H1 (cell line): ENCODE measurements at regions not wholly inside any gene's neighbourhood (a gene's known extent, or its start where the extent isn't known, plus 50 kb on each side); places are given as distances from the start of the nearest gene placed in this dataset.

Experiments used
- CTCF ChIA-PET: fragments of 300-600 bp; sonication (Branson Sonifier 250); formaldehyde crosslinking; loops from one replicate; lab custom pipeline; 2021; ENCODE audit not compliant: partially characterized antibody; lab: Charles Lee
- POLR2A ChIA-PET: fragments of 300-600 bp; sonication (Branson Sonifier 250); formaldehyde crosslinking; loops from one replicate; lab custom pipeline; 2021; ENCODE audit warnings: inconsistent platforms; ENCODE audit not compliant: partially characterized antibody; lab: Charles Lee
- DNase-seq, 2 experiments: peaks; one replicate each; pipeline versions ENCODE4 v3.0.0 to v3.0.0-alpha.2; 2010 to 2022; ENCODE audit warnings: low spot score in 2 of 2, low read depth in 1 of 2, mixed read lengths in 1 of 2
- FAIRE-seq: peaks from 2 replicates; lab custom pipeline; 2011; peaks lifted over from hg19 to GRCh38; lab: Jason Lieb, UNC
- H2AFZ ChIP-seq: 2 replicates; pipeline ENCODE4 v1.8.1; 2012; ENCODE audit warnings: low read length, inconsistent platforms
- H2AK5ac ChIP-seq: 2 replicates; pipeline ENCODE4 v1.6.1; 2013; ENCODE audit warnings: low read depth, low read length
- H2BK120ac ChIP-seq: replicated peaks from 2 replicates; pipeline ENCODE3; 2013; ENCODE audit warnings: low read depth, low read length, inconsistent platforms
- H2BK12ac ChIP-seq: 2 replicates; pipeline ENCODE4 v1.6.1; 2013; ENCODE audit warnings: low read depth, low read length
- H2BK15ac ChIP-seq: 2 replicates; pipeline ENCODE4 v1.6.1; 2013; ENCODE audit warnings: low read length
- H2BK20ac ChIP-seq: 2 replicates; pipeline ENCODE4 v1.6.1; 2013; ENCODE audit warnings: low read length
- H2BK5ac ChIP-seq: 2 replicates; pipeline ENCODE4 v1.6.1; 2013; ENCODE audit warnings: low read depth, low read length
- H3K14ac ChIP-seq: 2 replicates; pipeline ENCODE4 v1.6.1; 2013; ENCODE audit warnings: inconsistent platforms; ENCODE audit not compliant: insufficient read length
- H3K18ac ChIP-seq: 2 replicates; pipeline ENCODE4 v1.6.1; 2013; ENCODE audit warnings: low read length; ENCODE audit errors: extremely low read depth
- H3K23ac ChIP-seq: 2 replicates; pipeline ENCODE4 v1.6.1; 2013; ENCODE audit warnings: inconsistent platforms; ENCODE audit not compliant: insufficient read length
- H3K23me2 ChIP-seq: 2 replicates; pipeline ENCODE4 v1.6.1; 2013; ENCODE audit warnings: low read depth, low read length
- H3K27ac ChIP-seq: 2 replicates; pipeline ENCODE4 v1.6.1; 2011; ENCODE audit warnings: low read depth, low read length, inconsistent platforms
- H3K27me3 ChIP-seq, 4 experiments: replicated peaks in 1 of 4; 1 replicate in 1 of 4; 2 replicates in 3 of 4; pipeline versions ENCODE4 v1.6.1 to v1.8.1; 2011 to 2013; ENCODE audit warnings: low read length in 3 of 4, mild to moderate bottlenecking in 3 of 4, inconsistent platforms in 2 of 4, mixed read lengths in 2 of 4, moderate library complexity in 1 of 4; ENCODE audit not compliant: control insufficient read depth in 3 of 4, insufficient read depth in 3 of 4; ENCODE audit errors: extremely low read depth in 1 of 4
- H3K36me3 ChIP-seq, 4 experiments: 2 replicates each; pipeline versions ENCODE4 v1.6.1 to v1.8.1; 2011 to 2013; ENCODE audit warnings: mild to moderate bottlenecking in 4 of 4, low read length in 3 of 4, moderate library complexity in 2 of 4, control low read depth in 1 of 4, inconsistent platforms in 1 of 4; ENCODE audit not compliant: insufficient read depth in 4 of 4, control insufficient read depth in 2 of 4
- H3K4ac ChIP-seq: replicated peaks from 2 replicates; pipeline ENCODE3; 2013; ENCODE audit warnings: low read length, low read depth, mixed read lengths, inconsistent platforms; ENCODE audit not compliant: insufficient read length
- H3K4me1 ChIP-seq, 4 experiments: replicated peaks in 1 of 4; 1 replicate in 1 of 4; 2 replicates in 3 of 4; pipeline versions ENCODE4 v1.6.1 to v1.8.1; 2011 to 2013; ENCODE audit warnings: low read length in 3 of 4, inconsistent platforms in 2 of 4, mixed read lengths in 1 of 4; ENCODE audit not compliant: insufficient read depth in 4 of 4, control insufficient read depth in 3 of 4
- H3K4me2 ChIP-seq, 2 experiments: 2 replicates each; pipeline versions ENCODE4 v1.6.1 to v1.8.1; 2011 to 2013; ENCODE audit warnings: low read depth in 2 of 2, low read length in 2 of 2, control low read depth in 1 of 2, inconsistent platforms in 1 of 2, mild to moderate bottlenecking in 1 of 2; ENCODE audit not compliant: insufficient read depth in 1 of 2
- H3K4me3 ChIP-seq, 4 experiments: fragments of 200-600, 300-600 bp in 1 of 4; sonication (generic), shearing (Covaris generic), sonication (Bioruptor Twin) in 1 of 4; 2 replicates each; pipeline versions ENCODE4 v1.5.1 to v1.8.1; 2011 to 2016; ENCODE audit warnings: low read length in 4 of 4, low read depth in 3 of 4, control low read depth in 2 of 4, inconsistent platforms in 2 of 4, mild to moderate bottlenecking in 2 of 4, mixed read lengths in 1 of 4, moderate library complexity in 1 of 4; ENCODE audit not compliant: insufficient read depth in 2 of 4; ENCODE audit errors: extremely low read depth in 1 of 4
- H3K56ac ChIP-seq: replicated peaks from 2 replicates; pipeline ENCODE3; 2013; ENCODE audit warnings: low read depth, mild to moderate bottlenecking, mixed read lengths, low read length, inconsistent platforms; ENCODE audit not compliant: insufficient read length
- H3K79me1 ChIP-seq: 2 replicates; pipeline ENCODE4 v1.6.1; 2013; ENCODE audit warnings: low read depth, low read length, control low read depth
- H3K79me2 ChIP-seq, 2 experiments: 2 replicates each; pipeline versions ENCODE4 v1.6.1 to v1.8.1; 2012 to 2013; ENCODE audit warnings: low read length in 2 of 2, mild to moderate bottlenecking in 2 of 2, inconsistent platforms in 1 of 2; ENCODE audit not compliant: insufficient read depth in 2 of 2, control insufficient read depth in 1 of 2
- H3K9ac ChIP-seq, 4 experiments: replicated peaks in 1 of 4; 1 replicate in 1 of 4; 2 replicates in 3 of 4; pipeline versions ENCODE4 v1.6.1 to v1.8.1; 2011 to 2013; ENCODE audit warnings: low read depth in 3 of 4, low read length in 3 of 4, control low read depth in 2 of 4, mild to moderate bottlenecking in 2 of 4, moderate library complexity in 2 of 4, inconsistent platforms in 1 of 4; ENCODE audit errors: extremely low read depth in 1 of 4
- H3K9me3 ChIP-seq, 2 experiments: 2 replicates each; pipeline versions ENCODE4 v1.6.1 to v1.8.1; 2012 to 2013; ENCODE audit warnings: mild to moderate bottlenecking in 2 of 2, moderate library complexity in 2 of 2, control low read depth in 1 of 2, inconsistent platforms in 1 of 2, low read depth in 1 of 2, low read length in 1 of 2, mixed read lengths in 1 of 2; ENCODE audit not compliant: insufficient read depth in 2 of 2
- H4K20me1 ChIP-seq, 2 experiments: replicated peaks in 1 of 2; 2 replicates each; pipeline versions ENCODE3 to v1.8.1; 2011 to 2013; ENCODE audit warnings: inconsistent platforms in 2 of 2, low read length in 2 of 2, mild to moderate bottlenecking in 1 of 2; ENCODE audit not compliant: insufficient read depth in 2 of 2, control insufficient read depth in 1 of 2
- H4K5ac ChIP-seq: 2 replicates; pipeline ENCODE4 v1.6.1; 2013; ENCODE audit warnings: low read length, low read depth, mixed read lengths, inconsistent platforms; ENCODE audit not compliant: insufficient read length
- H4K8ac ChIP-seq: 2 replicates; pipeline ENCODE4 v1.8.0; 2013; ENCODE audit warnings: mild to moderate bottlenecking, moderate library complexity, low read length, inconsistent platforms; ENCODE audit not compliant: insufficient read depth; ENCODE audit errors: extremely low read depth
- H4K91ac ChIP-seq: replicated peaks from 2 replicates; pipeline ENCODE3; 2013; ENCODE audit warnings: low read length, mixed read lengths, inconsistent platforms; ENCODE audit not compliant: insufficient read length
- CHD2 ChIP-seq: IDR thresholded peaks from 2 replicates; pipeline ENCODE4 v1.6.1; 2012; ENCODE audit warnings: low read length, improper control_type of control experiment
- FOSL1 ChIP-seq: IDR thresholded peaks from 2 replicates; pipeline ENCODE4 v1.6.1; 2011; ENCODE audit warnings: mild to moderate bottlenecking, low read depth, low read length, moderate library complexity; ENCODE audit not compliant: insufficient read depth
- MAX ChIP-seq: IDR thresholded peaks from 2 replicates; pipeline ENCODE4 v1.6.1; 2012; ENCODE audit warnings: inconsistent platforms
- SIX5 ChIP-seq: IDR thresholded peaks from 2 replicates; pipeline ENCODE4 v1.6.1; 2011; ENCODE audit warnings: mild to moderate bottlenecking, low read depth, low read length
- SP1 ChIP-seq: IDR thresholded peaks from 2 replicates; pipeline ENCODE4 v1.6.1; 2011; ENCODE audit warnings: low read depth, low read length
- TBP ChIP-seq: IDR thresholded peaks from 2 replicates; pipeline ENCODE4 v1.6.1; 2011; ENCODE audit warnings: low read depth, low read length, improper control_type of control experiment
- TEAD4 ChIP-seq: IDR thresholded peaks from 2 replicates; pipeline ENCODE4 v1.6.1; 2012; ENCODE audit warnings: low read depth, low read length, inconsistent platforms, mixed read lengths
- USF2 ChIP-seq: IDR thresholded peaks from 2 replicates; pipeline ENCODE4 v1.6.1; 2011; ENCODE audit warnings: low read length, improper control_type of control experiment
- YY1 ChIP-seq: IDR thresholded peaks from 2 replicates; pipeline ENCODE4 v1.6.1; 2011; ENCODE audit warnings: low read depth, mild to moderate bottlenecking, low read length
- WGBS, 2 experiments: shearing (Covaris generic) in 1 of 2; methylation state at CpG; one replicate each; pipeline versions ENCODE4 v1.1.6 to v1.1.7; 2013 to 2015; ENCODE audit warnings: low lambda C conversion rate in 2 of 2, mixed read lengths in 2 of 2, inconsistent platforms in 1 of 2, low coverage in 1 of 2, missing lambda C conversion rate in 1 of 2; ENCODE audit not compliant: insufficient replicate concordance in 2 of 2, insufficient coverage in 1 of 2, insufficient read length in 1 of 2; ENCODE audit errors: extremely low coverage in 1 of 2, missing lambda C conversion rate in 1 of 2; 5-methylcytosine and 5-hydroxymethylcytosine counted together
- TF ChIP-seq, protein P1 (sequence below): IDR thresholded peaks from 2 replicates; pipeline ENCODE4 v1.6.1; 2011; ENCODE audit warnings: low read depth, mild to moderate bottlenecking, low read length; ENCODE audit not compliant: insufficient read depth

GRCh38 chr17:51372345-51373004 lies 112.1 kb downstream of the UTP18 start:
- peak; percentile 69 for FAIRE-seq
- Histone ChIP-seq H2BK5ac (peak overlapping the region; percentile 71; the same call in 1 of the 2 replicates), H2AK5ac (peak overlapping the region; percentile 19; the same call in 1 of the 2 replicates), H3K4me3 (peak overlapping the region in 2 of 4 experiments; percentile 7 to 35; a peak in 2 of 8 replicates), H4K91ac (peak overlapping the region; percentile 90), H4K5ac (peak overlapping the region; percentile 28), H3K14ac (no peak overlapping the region), H3K36me3 (no peaks in the 10 kb centered on the region), H3K18ac (peak overlapping the region; percentile 64), H3K23me2 (no peaks in the 10 kb centered on the region), H2BK12ac (0 out of 2 replicates have a peak overlapping the region, but pooled peaks have one; percentile 55), H2BK15ac (no peak overlapping the region; the same call in 1 of the 2 replicates), H2BK120ac (peak overlapping the region; percentile 89), H3K4me2 (peak overlapping the region; percentile 31 to 45; a peak in 3 of 4 replicates), H3K27me3 (no peaks in the 10 kb centered on the region), H2BK20ac (peak overlapping the region; percentile 87), H4K20me1 (no peaks in the 10 kb centered on the region), H3K27ac (no peak overlapping the region; the same call in 1 of the 2 replicates), H3K9ac (no peak overlapping the region), H3K9me3 (no peaks in the 10 kb centered on the region), H3K79me1 (no peaks in the 10 kb centered on the region), H3K4ac (peak overlapping the region; percentile 91), H3K56ac (no peak overlapping the region), H4K8ac (no peak overlapping the region), H2AFZ (0 out of 2 replicates have a peak overlapping the region, but pooled peaks have one; percentile 74), H3K23ac (no peak overlapping the region), H3K4me1 (peaks cover 7 to 21% (median 10%) of the 10 kb centered on the region in 4 experiments; a peak in 6 of 7 replicates), H3K79me2 (no peaks in the 10 kb centered on the region)
- TF ChIP-seq SIX5: peak; percentile 45
- TF ChIP-seq TEAD4: peak; percentile 66; the same call in 1 of the 2 replicates
- TF ChIP-seq FOSL1: no peak
- TF ChIP-seq TBP: no peak
- no peak for TF ChIP-seq CHD2
- TF ChIP-seq, protein P1, sequence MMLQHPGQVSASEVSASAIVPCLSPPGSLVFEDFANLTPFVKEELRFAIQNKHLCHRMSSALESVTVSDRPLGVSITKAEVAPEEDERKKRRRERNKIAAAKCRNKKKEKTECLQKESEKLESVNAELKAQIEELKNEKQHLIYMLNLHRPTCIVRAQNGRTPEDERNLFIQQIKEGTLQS: peak; percentile 56; the same call in 1 of the 2 replicates
- TF ChIP-seq USF2: peak; percentile 87
- TF ChIP-seq YY1: peak; percentile 80
- TF ChIP-seq SP1: 0 out of 2 replicates have a peak, but pooled peaks have one; percentile 30
- TF ChIP-seq MAX: peak; percentile 71
- no peak for DNase-seq
- POLR2A ChIA-PET: no interaction called here
- CTCF ChIA-PET: interaction anchor here (0.5 to 4.6 kb wide), 50 partner anchors 10 to 1592 kb away, joined by 3 to 22 read pairs (median 4); no protein-coding TSS in a partner anchor
- 76% methylated on average over 5 of the region's 5 CpGs; no CpG with 5 or more reads in 1 of the 2 experiments for WGBS, 2 experiments
